Spleen (tissue), 7 donors: ENCODE measurements at regions not wholly inside any gene's neighbourhood (a gene's known extent, or its start where the extent isn't known, plus 50 kb on each side); places are given as distances from the start of the nearest gene placed in this dataset.

Source experiments
- POLR2A ChIP-seq, 3 donors: fragments of 450-650 bp; IDR thresholded peaks; one replicate each; pipeline ENCODE4 v1.5.1; 2017; ENCODE audit warnings: antibody characterized with exemption in 3 of 3, mild to moderate bottlenecking in 1 of 3
- TF ChIP-seq, protein P1 (sequence below), 11 experiments: fragments of 200-600 bp in 7 of 11; fragments of 450-650 bp in 4 of 11; sonication (generic) in 4 of 11; IDR thresholded peaks in 8 of 11; conservative IDR thresholded peaks in 3 of 11; 1 replicate in 7 of 11; 2 replicates in 4 of 11; pipeline versions ENCODE4 v1.4.0 to v1.8.0; 2016 to 2021; ENCODE audit warnings: antibody characterized with exemption in 11 of 11, inconsistent platforms in 4 of 11, mild to moderate bottlenecking in 1 of 11
- donor health status: DM: no; HTN: no; CAD: no; lungs with moderate emphysema.
- donor health status: DM: no; HTN: no; CAD: no.
- donor health status: DM: no; HTN: no; CAD: no.

DNA sequence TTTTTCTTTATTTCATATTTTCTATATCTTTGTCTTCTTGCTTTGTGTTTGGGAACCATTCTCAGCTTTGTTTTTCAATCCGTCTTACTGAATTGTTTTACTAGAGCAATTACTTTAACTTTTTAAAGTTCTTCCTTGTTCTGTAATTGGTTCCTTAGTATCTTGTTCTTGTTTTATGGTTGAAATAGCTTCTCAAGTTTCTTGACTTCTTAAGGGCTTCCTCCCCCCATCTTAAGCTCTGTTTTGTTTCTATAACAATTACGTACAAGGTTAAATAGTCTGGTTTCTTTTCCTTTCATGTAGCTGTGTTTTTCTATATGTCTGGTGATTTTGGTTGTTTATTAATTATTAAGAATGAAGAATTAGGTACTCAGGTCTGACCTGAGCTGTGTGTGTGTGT lies 158.0 kb downstream of the SDHAF3 start:
- TF ChIP-seq, protein P1, sequence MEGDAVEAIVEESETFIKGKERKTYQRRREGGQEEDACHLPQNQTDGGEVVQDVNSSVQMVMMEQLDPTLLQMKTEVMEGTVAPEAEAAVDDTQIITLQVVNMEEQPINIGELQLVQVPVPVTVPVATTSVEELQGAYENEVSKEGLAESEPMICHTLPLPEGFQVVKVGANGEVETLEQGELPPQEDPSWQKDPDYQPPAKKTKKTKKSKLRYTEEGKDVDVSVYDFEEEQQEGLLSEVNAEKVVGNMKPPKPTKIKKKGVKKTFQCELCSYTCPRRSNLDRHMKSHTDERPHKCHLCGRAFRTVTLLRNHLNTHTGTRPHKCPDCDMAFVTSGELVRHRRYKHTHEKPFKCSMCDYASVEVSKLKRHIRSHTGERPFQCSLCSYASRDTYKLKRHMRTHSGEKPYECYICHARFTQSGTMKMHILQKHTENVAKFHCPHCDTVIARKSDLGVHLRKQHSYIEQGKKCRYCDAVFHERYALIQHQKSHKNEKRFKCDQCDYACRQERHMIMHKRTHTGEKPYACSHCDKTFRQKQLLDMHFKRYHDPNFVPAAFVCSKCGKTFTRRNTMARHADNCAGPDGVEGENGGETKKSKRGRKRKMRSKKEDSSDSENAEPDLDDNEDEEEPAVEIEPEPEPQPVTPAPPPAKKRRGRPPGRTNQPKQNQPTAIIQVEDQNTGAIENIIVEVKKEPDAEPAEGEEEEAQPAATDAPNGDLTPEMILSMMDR (IDR thresholded peaks at IDR 0.05 in 8 of 11, conservative IDR thresholded peaks at IDR 0.05 in 3 of 11) = no peak
- TF ChIP-seq POLR2A (IDR thresholded peaks at IDR 0.05) = no peak
